Left lung (tissue), 4 donors: ENCODE measurements at regions not wholly inside any gene's neighbourhood (a gene's known extent, or its start where the extent isn't known, plus 50 kb on each side); places are given as distances from the start of the nearest gene placed in this dataset.

ENCODE experiments used
- ATAC-seq: fragments of 200-7000 bp; cut with Tn5 transposase; one replicate; pipeline ENCODE4 v1.9.1; 2020; ENCODE audit warnings: moderate library complexity
- DNase-seq, 4 donors: peaks; one replicate each; pipeline ENCODE4 v3.0.0-alpha.2; 2013 to 2020
- H3K27ac ChIP-seq, 2 donors: fragments of 200-600 bp; sonication (generic) in 1 of 2; one replicate each; pipeline versions ENCODE4 v1.5.0 to v1.8.0; 2020 to 2021
- H3K27me3 ChIP-seq, 2 donors: fragments of 200-600 bp; sonication (generic) in 1 of 2; one replicate each; pipeline versions ENCODE4 v1.5.0 to v1.8.0; 2020 to 2021
- H3K36me3 ChIP-seq, 2 donors: fragments of 200-600 bp; sonication (generic) in 1 of 2; one replicate each; pipeline versions ENCODE4 v1.5.0 to v1.8.0; 2020 to 2021
- H3K4me1 ChIP-seq, 2 donors: fragments of 200-600 bp; one replicate each; pipeline ENCODE4 v1.8.0; 2021
- H3K4me3 ChIP-seq, 2 donors: fragments of 200-600 bp; sonication (generic) in 1 of 2; one replicate each; pipeline versions ENCODE4 v1.5.0 to v1.8.0; 2020 to 2021; ENCODE audit warnings: mild to moderate bottlenecking in 1 of 2
- H3K9me3 ChIP-seq, 2 donors: fragments of 200-600 bp; sonication (generic) in 1 of 2; one replicate each; pipeline versions ENCODE4 v1.5.0 to v1.8.0; 2020 to 2021
- intact Hi-C, 2 donors: fragments of 100-400 bp; cut with DNase I; formaldehyde crosslinking; loops; one replicate each; pipeline versions ENCODE4 v1.11.2 to v1.14.2; 2022
- TF ChIP-seq, protein P1 (sequence below), 2 donors: fragments of 200-600 bp; sonication (generic) in 1 of 2; IDR thresholded peaks; one replicate each; pipeline versions ENCODE4 v1.5.0 to v1.8.0; 2021; ENCODE audit warnings: antibody characterized with exemption in 2 of 2
- donor health status: DM: no; HTN: yes; CAD: no.
- donor health status: DM: no; HTN: no; CAD: no.

DNA sequence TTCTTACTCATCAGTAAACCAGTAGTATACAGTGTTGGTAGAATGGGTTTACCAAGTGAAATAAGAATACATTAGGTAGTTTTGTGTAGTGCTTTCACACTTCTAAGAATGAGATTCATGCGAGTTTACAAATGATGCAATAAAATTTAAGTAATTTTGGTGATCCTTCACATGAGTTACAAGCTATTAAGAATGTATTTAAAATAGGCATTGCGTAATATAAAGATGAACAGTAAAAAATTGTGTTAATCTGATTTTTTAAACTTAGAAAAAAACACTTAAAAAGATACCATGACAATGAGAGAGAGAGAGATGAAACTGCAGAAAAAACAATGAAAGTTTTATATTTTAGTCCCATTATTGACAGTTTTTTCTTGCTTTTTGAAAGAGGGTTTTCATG, 570.5 kb downstream of the SLITRK6 start:
- TF ChIP-seq, protein P1, sequence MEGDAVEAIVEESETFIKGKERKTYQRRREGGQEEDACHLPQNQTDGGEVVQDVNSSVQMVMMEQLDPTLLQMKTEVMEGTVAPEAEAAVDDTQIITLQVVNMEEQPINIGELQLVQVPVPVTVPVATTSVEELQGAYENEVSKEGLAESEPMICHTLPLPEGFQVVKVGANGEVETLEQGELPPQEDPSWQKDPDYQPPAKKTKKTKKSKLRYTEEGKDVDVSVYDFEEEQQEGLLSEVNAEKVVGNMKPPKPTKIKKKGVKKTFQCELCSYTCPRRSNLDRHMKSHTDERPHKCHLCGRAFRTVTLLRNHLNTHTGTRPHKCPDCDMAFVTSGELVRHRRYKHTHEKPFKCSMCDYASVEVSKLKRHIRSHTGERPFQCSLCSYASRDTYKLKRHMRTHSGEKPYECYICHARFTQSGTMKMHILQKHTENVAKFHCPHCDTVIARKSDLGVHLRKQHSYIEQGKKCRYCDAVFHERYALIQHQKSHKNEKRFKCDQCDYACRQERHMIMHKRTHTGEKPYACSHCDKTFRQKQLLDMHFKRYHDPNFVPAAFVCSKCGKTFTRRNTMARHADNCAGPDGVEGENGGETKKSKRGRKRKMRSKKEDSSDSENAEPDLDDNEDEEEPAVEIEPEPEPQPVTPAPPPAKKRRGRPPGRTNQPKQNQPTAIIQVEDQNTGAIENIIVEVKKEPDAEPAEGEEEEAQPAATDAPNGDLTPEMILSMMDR (IDR thresholded peaks at IDR 0.05), result no peak
- H3K4me1 ChIP-seq, result no peaks in the 10 kb centered on the region
- H3K27ac ChIP-seq, result no peak overlapping the region
- DNase-seq, result no peak
- intact Hi-C loops, result no loop called here
- H3K4me3 ChIP-seq, result no peak overlapping the region
- no peaks in the 10 kb centered on the region for H3K36me3 ChIP-seq
- H3K27me3 ChIP-seq, result no peaks in the 10 kb centered on the region
- H3K9me3 ChIP-seq, result no peaks in the 10 kb centered on the region
- ATAC-seq, result no peak

DNA sequence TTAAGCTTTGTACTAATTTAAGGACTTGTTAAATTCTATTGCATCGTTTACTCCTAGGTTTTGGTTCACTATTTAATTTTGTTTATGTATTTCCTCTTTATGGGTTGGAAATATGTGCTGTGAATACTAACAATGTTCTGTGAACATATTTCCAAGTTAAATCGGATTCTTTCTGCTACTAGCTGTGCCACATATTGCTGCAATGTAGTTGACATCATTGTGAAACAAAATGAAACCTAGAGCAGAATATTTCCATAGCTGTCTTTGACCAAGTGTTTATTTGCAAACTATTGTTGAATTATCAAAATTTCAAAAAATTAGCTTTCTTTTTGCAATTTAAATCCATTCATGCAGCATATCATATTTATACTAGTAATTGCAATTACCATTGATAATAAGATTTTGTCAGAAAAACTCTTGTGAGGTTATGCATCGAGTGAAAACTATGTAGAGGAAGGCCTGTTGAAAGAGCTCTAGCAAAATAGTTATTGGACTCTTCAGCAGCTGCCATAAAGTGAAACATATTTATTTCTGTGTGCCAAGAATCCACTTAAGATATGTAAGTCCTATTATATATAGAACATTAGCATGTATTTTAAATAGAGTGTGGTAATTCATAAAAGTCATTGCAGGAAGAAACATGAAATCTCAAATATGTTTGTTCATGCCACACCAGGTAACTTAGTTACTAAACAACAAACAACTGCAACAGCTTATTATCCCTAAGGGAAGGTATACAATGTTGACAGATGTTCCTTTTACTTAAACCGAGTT, 575.1 kb downstream of the SLITRK6 start:
- Histone ChIP-seq H3K36me3 (no peaks in the 10 kb centered on the region), H3K9me3 (peaks cover 5% of the 10 kb centered on the region in 2 donors), H3K27me3 (no peaks in the 10 kb centered on the region), H3K4me3 (no peak overlapping the region), H3K4me1 (no peaks in the 10 kb centered on the region), H3K27ac (no peak overlapping the region)
- TF ChIP-seq, protein P1 (IDR thresholded peaks at IDR 0.05), result no peak
- ATAC-seq (no peak), DNase-seq (peak in 2 of 4 donors; percentile 30)
- intact Hi-C loops, result no loop called here

DNA sequence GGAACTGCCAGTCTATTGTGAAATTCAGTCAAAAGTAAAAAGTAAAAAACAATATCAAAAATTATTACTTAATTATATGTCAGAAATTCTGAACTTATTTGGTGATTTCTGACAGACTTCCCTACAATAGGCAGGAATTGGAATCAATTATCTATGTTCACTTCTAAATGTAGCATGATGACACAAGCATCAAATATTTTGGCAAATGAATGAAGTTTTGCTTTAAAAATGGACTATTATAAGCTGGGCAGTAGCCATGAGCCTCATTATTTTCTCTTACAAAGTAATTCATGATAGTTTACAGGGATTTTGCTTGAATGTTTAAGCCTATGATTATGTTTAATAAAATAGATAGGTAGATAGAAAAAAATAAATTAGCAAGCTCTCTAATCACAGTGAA, 582.6 kb downstream of the SLITRK6 start:
- DNase-seq, result no peak
- intact Hi-C loops, result no loop called here
- TF ChIP-seq, protein P1 (IDR thresholded peaks at IDR 0.05), result no peak
- no peaks in the 10 kb centered on the region for H3K27me3 ChIP-seq
- peaks cover 0 to 5% of the 10 kb centered on the region in 2 donors for H3K9me3 ChIP-seq
- no peak for ATAC-seq
- H3K36me3 ChIP-seq, result no peaks in the 10 kb centered on the region
- H3K4me1 ChIP-seq, result no peaks in the 10 kb centered on the region
- no peak overlapping the region for H3K27ac ChIP-seq
- H3K4me3 ChIP-seq, result no peak overlapping the region

DNA sequence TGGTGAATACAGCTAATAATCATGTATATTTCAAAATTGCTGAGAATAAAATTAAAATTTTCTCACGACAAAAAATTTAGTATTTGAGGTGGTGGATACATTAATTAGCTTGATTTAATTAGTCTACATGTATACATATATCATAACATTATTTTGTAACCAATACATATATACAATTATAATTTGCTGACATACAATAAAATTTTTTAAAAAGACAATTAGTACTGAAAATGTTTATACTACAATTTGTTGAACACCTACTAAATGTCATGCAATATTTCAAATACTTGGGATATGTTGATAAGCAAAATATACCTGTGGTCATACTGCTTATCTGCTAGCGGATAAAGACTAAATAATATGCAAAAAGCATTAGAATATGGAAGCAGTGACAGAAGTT, 586.5 kb downstream of the SLITRK6 start:
- Histone ChIP-seq H3K27ac (no peak overlapping the region), H3K27me3 (no peaks in the 10 kb centered on the region), H3K4me3 (no peak overlapping the region), H3K4me1 (no peaks in the 10 kb centered on the region), H3K9me3 (peaks cover 0 to 12% of the 10 kb centered on the region in 2 donors), H3K36me3 (no peaks in the 10 kb centered on the region)
- TF ChIP-seq, protein P1 (IDR thresholded peaks at IDR 0.05), result no peak
- ATAC-seq (no peak), DNase-seq (no peak)
- intact Hi-C loops, result no loop called here

DNA sequence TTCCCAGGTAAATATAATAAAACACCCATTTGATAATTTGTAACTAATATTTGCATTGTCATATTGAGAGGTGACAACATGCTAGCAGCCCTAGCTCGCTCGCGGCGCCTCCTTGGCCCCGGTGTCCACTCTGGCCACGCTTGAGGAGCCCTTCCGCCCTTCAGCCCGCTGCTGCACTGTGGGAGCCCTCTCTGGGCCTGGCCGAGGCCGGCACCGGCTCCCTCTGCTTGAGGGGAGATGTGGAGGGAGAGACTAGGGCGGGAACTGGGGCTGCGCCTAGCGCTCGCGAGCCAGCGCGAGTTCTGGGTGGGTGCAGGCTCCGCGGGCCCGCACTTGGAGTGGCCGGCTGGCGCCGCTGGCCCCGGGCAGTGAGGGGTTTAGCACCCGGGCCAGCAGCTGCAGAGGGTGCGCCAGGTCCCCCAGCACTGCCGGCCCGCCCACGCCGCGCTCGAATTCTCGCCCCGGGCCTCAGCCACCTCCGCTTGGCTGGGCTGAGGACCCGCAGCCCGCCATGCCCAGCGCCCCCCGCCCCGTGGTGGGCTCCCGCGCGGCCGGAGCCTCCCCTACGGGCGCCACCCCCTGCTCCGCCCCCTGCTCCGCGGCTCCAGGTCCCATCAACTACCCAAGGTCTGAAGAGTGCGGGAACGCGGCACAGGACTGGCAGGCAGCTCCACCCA, 594.4 kb downstream of the SLITRK6 start:
- no peaks in the 10 kb centered on the region for H3K36me3 ChIP-seq
- no peak overlapping the region for H3K4me3 ChIP-seq
- DNase-seq (peak in 1 of 4 donors; percentile 76), ATAC-seq (no peak)
- intact Hi-C loops, result no loop called here
- no peaks in the 10 kb centered on the region for H3K4me1 ChIP-seq
- H3K27me3 ChIP-seq, result no peaks in the 10 kb centered on the region
- TF ChIP-seq, protein P1 (IDR thresholded peaks at IDR 0.05), result no peak
- peaks cover 0 to 45% of the 10 kb centered on the region in 2 donors for H3K9me3 ChIP-seq
- H3K27ac ChIP-seq, result no peak overlapping the region
